Trophoblast cell (in vitro differentiated cells and primary cell): ENCODE measurements at regions not wholly inside any gene's neighbourhood (a gene's known extent, or its start where the extent isn't known, plus 50 kb on each side); places are given as distances from the start of the nearest gene placed in this dataset.

Experiments used
- DNase-seq, 2 donors: peaks; one replicate each; pipeline ENCODE4 v3.0.0-alpha.2; 2016
- H2AFZ ChIP-seq: 2 replicates; pipeline ENCODE4 v1.6.1; 2013; ENCODE audit warnings: low read length, moderate library complexity, mild to moderate bottlenecking; ENCODE audit not compliant: insufficient read depth, poor library complexity
- H2AK5ac ChIP-seq: 2 replicates; pipeline ENCODE4 v1.6.1; 2013; ENCODE audit warnings: mild to moderate bottlenecking, low read length
- H2BK120ac ChIP-seq: 2 replicates; pipeline ENCODE4 v1.6.1; 2013; ENCODE audit warnings: low read length, mild to moderate bottlenecking, moderate library complexity; ENCODE audit not compliant: insufficient read depth, poor library complexity
- H2BK12ac ChIP-seq: 2 replicates; pipeline ENCODE4 v1.6.1; 2013; ENCODE audit warnings: mild to moderate bottlenecking, low read length, moderate library complexity
- H2BK5ac ChIP-seq: 2 replicates; pipeline ENCODE4 v1.6.1; 2013; ENCODE audit warnings: low read length, low read depth, moderate library complexity, mild to moderate bottlenecking; ENCODE audit not compliant: poor library complexity
- H3K14ac ChIP-seq: 2 replicates; pipeline ENCODE4 v1.6.1; 2013; ENCODE audit warnings: mild to moderate bottlenecking, low read length
- H3K18ac ChIP-seq: 2 replicates; pipeline ENCODE4 v1.6.1; 2013; ENCODE audit warnings: mild to moderate bottlenecking, low read length
- H3K23ac ChIP-seq: 2 replicates; pipeline ENCODE4 v1.6.1; 2013; ENCODE audit warnings: low read length
- H3K27ac ChIP-seq: 2 replicates; pipeline ENCODE4 v1.5.1; 2013; ENCODE audit warnings: low read depth, mild to moderate bottlenecking, inconsistent platforms, low read length, moderate library complexity
- H3K27me3 ChIP-seq: 2 replicates; pipeline ENCODE4 v1.6.1; 2013; ENCODE audit warnings: inconsistent platforms, mild to moderate bottlenecking, low read length, moderate library complexity; ENCODE audit not compliant: insufficient read depth
- H3K36me3 ChIP-seq, 2 experiments: 1 replicate in 1 of 2; 2 replicates in 1 of 2; pipeline ENCODE4 v1.6.1; 2013; ENCODE audit warnings: low read length in 2 of 2, mild to moderate bottlenecking in 2 of 2, moderate library complexity in 1 of 2; ENCODE audit not compliant: insufficient read depth in 2 of 2, control insufficient read depth in 1 of 2
- H3K4ac ChIP-seq: 2 replicates; pipeline ENCODE4 v1.6.1; 2013; ENCODE audit warnings: low read depth, mild to moderate bottlenecking, low read length, moderate library complexity
- H3K4me1 ChIP-seq, 2 experiments: 1 replicate in 1 of 2; 2 replicates in 1 of 2; pipeline ENCODE4 v1.6.1; 2013; ENCODE audit warnings: low read length in 2 of 2, mild to moderate bottlenecking in 2 of 2, moderate library complexity in 1 of 2; ENCODE audit not compliant: insufficient read depth in 2 of 2, control insufficient read depth in 1 of 2
- H3K4me2 ChIP-seq: 2 replicates; pipeline ENCODE4 v1.6.1; 2013; ENCODE audit warnings: inconsistent platforms, mild to moderate bottlenecking, low read length, moderate library complexity
- H3K4me3 ChIP-seq: 2 replicates; pipeline ENCODE4 v1.5.1; 2013; ENCODE audit warnings: mild to moderate bottlenecking, low read depth, low read length, inconsistent platforms
- H3K79me1 ChIP-seq: one replicate; pipeline ENCODE4 v1.6.1; 2013; ENCODE audit warnings: low read length
- H3K79me2 ChIP-seq: 2 replicates; pipeline ENCODE4 v1.6.1; 2013; ENCODE audit warnings: low read length, mild to moderate bottlenecking; ENCODE audit not compliant: control insufficient read depth, insufficient read depth, poor library complexity
- H3K9ac ChIP-seq: 2 replicates; pipeline ENCODE4 v1.6.1; 2013; ENCODE audit warnings: mild to moderate bottlenecking, low read length
- H3K9me3 ChIP-seq: 2 replicates; pipeline ENCODE4 v1.6.1; 2013; ENCODE audit warnings: low read depth, mild to moderate bottlenecking, control low read depth, inconsistent platforms, low read length; ENCODE audit not compliant: insufficient read depth
- H4K12ac ChIP-seq: 2 replicates; pipeline ENCODE4 v1.6.1; 2013; ENCODE audit warnings: low read depth, mild to moderate bottlenecking, low read length, moderate library complexity
- H4K8ac ChIP-seq: 2 replicates; pipeline ENCODE4 v1.6.1; 2013; ENCODE audit warnings: low read depth, mild to moderate bottlenecking, low read length, moderate library complexity
- H4K91ac ChIP-seq: one replicate; pipeline ENCODE4 v1.6.1; 2013; ENCODE audit warnings: low read depth, mild to moderate bottlenecking, low read length, moderate library complexity
- WGBS: extraction: QIAGEN DNeasy Blood & Tissue Kit; methylation state at CpG from one replicate; pipeline ENCODE4 v1.1.7; 2013; ENCODE audit warnings: missing lambda C conversion rate; ENCODE audit not compliant: insufficient read length, insufficient coverage; ENCODE audit errors: extremely low coverage; 5-methylcytosine and 5-hydroxymethylcytosine counted together

DNA sequence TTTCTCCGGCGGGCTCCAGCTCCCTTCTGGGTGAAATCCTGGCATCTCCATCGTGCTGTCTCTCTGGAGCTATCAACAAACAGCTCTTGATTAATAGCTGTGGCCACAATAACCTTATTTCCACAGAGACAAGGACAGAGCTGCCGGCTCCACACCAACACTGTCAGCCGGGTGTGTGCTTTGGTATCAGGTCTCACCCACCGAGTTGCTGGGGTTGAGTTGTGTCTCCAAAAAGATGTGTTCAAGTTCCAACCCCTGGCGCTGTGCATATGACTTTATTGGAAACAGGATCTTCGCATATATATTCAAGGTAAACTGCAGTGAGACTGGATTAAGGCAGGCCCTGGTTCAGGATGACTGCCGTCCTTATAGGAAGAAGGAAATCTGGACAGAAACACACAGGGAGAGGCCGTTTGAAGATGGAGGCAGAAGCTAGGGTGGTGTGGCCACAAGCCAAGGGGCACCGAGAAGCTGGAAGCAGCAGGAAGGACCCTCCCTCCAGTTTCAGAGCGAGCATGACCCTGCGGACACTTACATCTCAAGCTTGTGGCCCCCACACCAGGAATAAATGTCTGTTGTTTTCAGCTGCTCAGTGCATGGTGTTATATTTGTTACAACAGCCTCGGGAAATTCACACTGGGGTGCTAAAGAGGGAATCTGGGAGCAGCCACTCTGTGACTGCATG lies 88.4 kb upstream of the TMPRSS2 start:
- no peak overlapping the region for H2AFZ ChIP-seq
- no peak overlapping the region for H3K23ac ChIP-seq
- no CpG with 5 or more reads among the region's 14 CpGs for WGBS
- H3K4me2 ChIP-seq: no peak overlapping the region
- H2BK5ac ChIP-seq: no peak overlapping the region
- H2BK12ac ChIP-seq: no peak overlapping the region
- H3K36me3 ChIP-seq: no peaks in the 10 kb centered on the region
- H3K18ac ChIP-seq: no peak overlapping the region
- H3K9ac ChIP-seq: no peak overlapping the region
- no peak overlapping the region for H4K91ac ChIP-seq
- H4K8ac ChIP-seq: no peak overlapping the region
- no peak overlapping the region for H4K12ac ChIP-seq
- no peak overlapping the region for H2AK5ac ChIP-seq
- no peak for DNase-seq
- H3K4ac ChIP-seq: no peak overlapping the region
- H3K79me1 ChIP-seq: no peaks in the 10 kb centered on the region
- H3K27ac ChIP-seq: no peak overlapping the region
- H3K9me3 ChIP-seq: peaks cover 11% of the 10 kb centered on the region
- H3K27me3 ChIP-seq: no peaks in the 10 kb centered on the region
- no peaks in the 10 kb centered on the region for H3K4me1 ChIP-seq
- H3K14ac ChIP-seq: no peak overlapping the region
- H3K4me3 ChIP-seq: no peak overlapping the region
- no peaks in the 10 kb centered on the region for H3K79me2 ChIP-seq
- H2BK120ac ChIP-seq: no peak overlapping the region

DNA sequence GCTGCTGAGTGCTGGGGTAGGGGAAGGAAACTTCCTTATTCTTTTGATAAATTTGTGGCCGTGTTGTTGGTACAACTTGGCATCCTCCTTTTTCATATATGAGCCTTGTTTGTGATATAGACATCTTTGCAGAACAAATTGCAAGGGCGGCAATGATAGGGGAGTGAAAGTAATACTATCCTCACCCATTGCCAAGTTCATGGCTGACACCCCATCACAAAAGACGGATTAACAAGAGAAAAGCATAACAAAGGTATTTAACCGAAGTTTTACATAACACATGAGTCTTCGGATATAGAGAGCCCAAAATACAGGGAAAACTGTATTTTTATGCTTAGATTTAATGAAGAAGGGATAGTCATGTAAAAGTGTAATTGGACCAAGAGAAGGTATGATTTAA lies 86.3 kb upstream of the TMPRSS2 start:
- Histone ChIP-seq H3K36me3 (no peaks in the 10 kb centered on the region), H2AK5ac (no peak overlapping the region), H3K14ac (no peak overlapping the region), H4K12ac (no peak overlapping the region), H3K4ac (no peak overlapping the region), H3K9ac (no peak overlapping the region), H3K4me2 (no peak overlapping the region), H3K4me3 (no peak overlapping the region), H4K8ac (no peak overlapping the region), H3K27me3 (no peaks in the 10 kb centered on the region), H3K79me1 (no peaks in the 10 kb centered on the region), H3K18ac (no peak overlapping the region), H2AFZ (no peak overlapping the region), H2BK120ac (no peak overlapping the region), H3K23ac (no peak overlapping the region), H3K9me3 (peaks cover 11% of the 10 kb centered on the region), H2BK12ac (no peak overlapping the region), H3K27ac (no peak overlapping the region), H2BK5ac (no peak overlapping the region), H3K4me1 (no peaks in the 10 kb centered on the region), H3K79me2 (no peaks in the 10 kb centered on the region), H4K91ac (no peak overlapping the region)
- WGBS: no CpG with 5 or more reads among the region's 5 CpGs
- DNase-seq: no peak

- Histone ChIP-seq H3K9ac (no peak overlapping the region), H3K4me3 (no peak overlapping the region), H2BK5ac (no peak overlapping the region), H3K79me2 (no peaks in the 10 kb centered on the region), H4K91ac (no peak overlapping the region), H3K27ac (no peak overlapping the region), H3K79me1 (no peaks in the 10 kb centered on the region), H3K4ac (no peak overlapping the region), H2AFZ (no peak overlapping the region), H3K23ac (no peak overlapping the region), H2BK120ac (no peak overlapping the region), H2AK5ac (no peak overlapping the region), H4K12ac (no peak overlapping the region), H3K36me3 (no peaks in the 10 kb centered on the region), H3K9me3 (peaks cover 10% of the 10 kb centered on the region), H4K8ac (no peak overlapping the region), H3K18ac (no peak overlapping the region), H3K4me1 (no peaks in the 10 kb centered on the region), H3K14ac (no peak overlapping the region), H2BK12ac (no peak overlapping the region), H3K4me2 (no peak overlapping the region), H3K27me3 (no peaks in the 10 kb centered on the region)
- no CpG with 5 or more reads among the region's 4 CpGs for WGBS
- DNase-seq: no peak
Observed at GRCh38 chr21:41593760-41594138, 85.8 kb upstream of the TMPRSS2 start.

- no peak overlapping the region for H4K8ac ChIP-seq
- H3K4me2 ChIP-seq: no peak overlapping the region
- H2AK5ac ChIP-seq: no peak overlapping the region
- H3K18ac ChIP-seq: no peak overlapping the region
- H3K27ac ChIP-seq: no peak overlapping the region
- no peak overlapping the region for H4K12ac ChIP-seq
- H2AFZ ChIP-seq: no peak overlapping the region
- H3K79me2 ChIP-seq: no peaks in the 10 kb centered on the region
- no peak for DNase-seq
- no peaks in the 10 kb centered on the region for H3K36me3 ChIP-seq
- WGBS: no CpG with 5 or more reads among the region's 12 CpGs
- no peak overlapping the region for H3K4ac ChIP-seq
- peaks cover 7% of the 10 kb centered on the region for H3K9me3 ChIP-seq
- no peak overlapping the region for H2BK5ac ChIP-seq
- no peak overlapping the region for H2BK12ac ChIP-seq
- H2BK120ac ChIP-seq: no peak overlapping the region
- H3K14ac ChIP-seq: no peak overlapping the region
- H3K4me1 ChIP-seq: no peaks in the 10 kb centered on the region
- H3K79me1 ChIP-seq: no peaks in the 10 kb centered on the region
- H3K4me3 ChIP-seq: no peak overlapping the region
- H3K9ac ChIP-seq: no peak overlapping the region
- H3K23ac ChIP-seq: no peak overlapping the region
- no peaks in the 10 kb centered on the region for H3K27me3 ChIP-seq
- H4K91ac ChIP-seq: no peak overlapping the region
Observed at GRCh38 chr21:41593051-41593759, 85.2 kb upstream of the TMPRSS2 start.
